Left lobe of liver (tissue), 2 donors: ENCODE measurements at regions not wholly inside any gene's neighbourhood (a gene's known extent, or its start where the extent isn't known, plus 50 kb on each side); places are given as distances from the start of the nearest gene placed in this dataset.
"Not testable (repeated sequence)": the region's sequence is repeated elsewhere in the genome, so short reads cannot be mapped to it uniquely, and the experiment has no call there.

Source experiments
- ATAC-seq: fragments of 200-7000 bp; cut with Tn5 transposase; one replicate; pipeline ENCODE4 v1.9.1; 2020; ENCODE audit warnings: mild to moderate bottlenecking, moderate library complexity
- DNase-seq: peaks from one replicate; pipeline ENCODE4 v3.0.0-alpha.2; 2020; ENCODE audit warnings: low spot score
- donor health status: DM: no; HTN: no; CAD: no; lungs with moderate emphysema.
- donor health status: DM: no; HTN: yes; CAD: no.

GRCh38 chr13:44312834-44313551 lies 60.6 kb upstream of the SERP2 start:
- ATAC-seq (no peak), DNase-seq (no peak)

- ATAC-seq (no peak), DNase-seq (no peak)
Measured at GRCh38 chr13:44313674-44314073, 60.0 kb upstream of the SERP2 start.

- not testable (repeated sequence) for DNase-seq, ATAC-seq
Measured at GRCh38 chr13:44314160-44314559, 59.5 kb upstream of the SERP2 start.

- DNase-seq (no peak), ATAC-seq (no peak)
Measured at GRCh38 chr13:44317752-44318151, 55.9 kb upstream of the SERP2 start.

GRCh38 chr13:44318161-44318560 lies 55.5 kb upstream of the SERP2 start:
- ATAC-seq = no peak
- no peak for DNase-seq

GRCh38 chr13:44320611-44321010 lies 53.0 kb upstream of the SERP2 start:
- DNase-seq (no peak), ATAC-seq (no peak)

GRCh38 chr13:44321961-44322360 lies 51.7 kb upstream of the SERP2 start:
- ATAC-seq = no peak
- DNase-seq = no peak

- ATAC-seq = peak; percentile 69
Measured at GRCh38 chr13:44322928-44323327, 50.7 kb upstream of the SERP2 start.

GRCh38 chr13:44323754-44324153 lies 49.9 kb upstream of the SERP2 start:
- DNase-seq (no peak), ATAC-seq (no peak)

More at GRCh38 chr13:44322928-44323327, 50.7 kb upstream of the SERP2 start:
- no peak for DNase-seq
